ENCODE measurements at regions not wholly inside any gene's neighbourhood (a gene's known extent, or its start where the extent isn't known, plus 50 kb on each side); places are given as distances from the start of the nearest gene placed in this dataset.
A peak's percentile ranks its signal among the peaks of the same experiment; 100 is the strongest.

DNA sequence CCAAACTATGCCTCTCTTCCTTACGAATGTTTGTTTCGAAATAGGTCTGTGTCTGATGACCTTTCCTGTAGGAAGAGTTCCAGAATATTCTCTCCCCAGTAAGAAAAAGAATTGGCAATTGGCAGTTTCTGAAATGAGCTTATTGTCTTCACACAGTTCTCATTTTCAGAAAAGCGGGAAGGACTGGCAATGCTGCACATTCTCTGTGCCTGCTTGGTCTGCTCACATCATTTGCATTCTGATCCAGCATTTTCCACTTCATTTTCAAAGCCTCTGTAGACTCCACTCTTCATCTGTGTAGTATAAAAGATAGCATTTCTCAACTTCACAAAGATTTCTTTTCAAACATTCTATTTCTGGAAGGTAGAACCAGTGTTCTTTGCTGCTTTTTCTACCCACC lies 120.6 kb upstream of the CCDC112 start:
- Histone ChIP-seq H3K9me3 (no peaks in the 10 kb centered on the region), H3K36me3 (replicated peaks in 1 of 2; ENCODE audit: insufficient read depth in 1 of 2, low read depth in 2 of 2) (no peaks in the 10 kb centered on the region), H3K27ac (no peak overlapping the region), H3K27me3 (no peaks in the 10 kb centered on the region), H3K4me3 (no peak overlapping the region), H3K4me1 (peaks cover 5% of the 10 kb centered on the region)
- TF ChIP-seq POLR2A (IDR thresholded peaks at IDR 0.05), result no peak
- TF ChIP-seq, protein P1, sequence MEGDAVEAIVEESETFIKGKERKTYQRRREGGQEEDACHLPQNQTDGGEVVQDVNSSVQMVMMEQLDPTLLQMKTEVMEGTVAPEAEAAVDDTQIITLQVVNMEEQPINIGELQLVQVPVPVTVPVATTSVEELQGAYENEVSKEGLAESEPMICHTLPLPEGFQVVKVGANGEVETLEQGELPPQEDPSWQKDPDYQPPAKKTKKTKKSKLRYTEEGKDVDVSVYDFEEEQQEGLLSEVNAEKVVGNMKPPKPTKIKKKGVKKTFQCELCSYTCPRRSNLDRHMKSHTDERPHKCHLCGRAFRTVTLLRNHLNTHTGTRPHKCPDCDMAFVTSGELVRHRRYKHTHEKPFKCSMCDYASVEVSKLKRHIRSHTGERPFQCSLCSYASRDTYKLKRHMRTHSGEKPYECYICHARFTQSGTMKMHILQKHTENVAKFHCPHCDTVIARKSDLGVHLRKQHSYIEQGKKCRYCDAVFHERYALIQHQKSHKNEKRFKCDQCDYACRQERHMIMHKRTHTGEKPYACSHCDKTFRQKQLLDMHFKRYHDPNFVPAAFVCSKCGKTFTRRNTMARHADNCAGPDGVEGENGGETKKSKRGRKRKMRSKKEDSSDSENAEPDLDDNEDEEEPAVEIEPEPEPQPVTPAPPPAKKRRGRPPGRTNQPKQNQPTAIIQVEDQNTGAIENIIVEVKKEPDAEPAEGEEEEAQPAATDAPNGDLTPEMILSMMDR (IDR thresholded peaks at IDR 0.05), result no peak
- 92 to 95% methylated on average over 3 of the region's 3 CpGs for WGBS, 2 donors
- DNase-seq (no peak), ATAC-seq (no peak)
- intact Hi-C loops (cut with DNase I), result no loop called here

DNA sequence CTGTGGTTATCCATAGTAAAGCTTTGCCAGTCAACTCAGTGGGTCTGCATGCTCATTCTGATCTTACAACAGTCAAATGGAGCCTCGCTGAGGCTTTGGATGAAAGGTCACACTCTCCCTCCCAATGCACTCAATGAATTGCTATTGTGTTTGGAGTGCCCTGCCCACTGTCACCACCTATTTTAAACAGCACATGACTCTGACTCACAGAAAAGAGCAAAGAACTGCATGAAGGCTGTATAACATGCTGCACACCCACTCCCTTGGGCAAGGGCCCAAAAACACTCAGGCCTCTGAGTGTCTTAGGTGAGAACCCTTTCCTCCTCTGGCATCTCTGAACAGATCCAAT lies 118.7 kb upstream of the CCDC112 start:
- Histone ChIP-seq H3K9me3 (no peaks in the 10 kb centered on the region), H3K4me1 (peaks cover 5% of the 10 kb centered on the region), H3K4me3 (no peak overlapping the region), H3K27ac (no peak overlapping the region), H3K27me3 (no peaks in the 10 kb centered on the region), H3K36me3 (replicated peaks in 1 of 2; ENCODE audit: insufficient read depth in 1 of 2, low read depth in 2 of 2) (no peaks in the 10 kb centered on the region)
- DNase-seq (peak in 2 of 4 donors; percentile 17 to 29), ATAC-seq (no peak)
- intact Hi-C loops (cut with DNase I), result no loop called here
- TF ChIP-seq, protein P1 (IDR thresholded peaks at IDR 0.05), result no peak
- TF ChIP-seq POLR2A (IDR thresholded peaks at IDR 0.05), result no peak
- WGBS, 2 donors, result 69 to 82% methylated on average over 1 of the region's 1 CpG

DNA sequence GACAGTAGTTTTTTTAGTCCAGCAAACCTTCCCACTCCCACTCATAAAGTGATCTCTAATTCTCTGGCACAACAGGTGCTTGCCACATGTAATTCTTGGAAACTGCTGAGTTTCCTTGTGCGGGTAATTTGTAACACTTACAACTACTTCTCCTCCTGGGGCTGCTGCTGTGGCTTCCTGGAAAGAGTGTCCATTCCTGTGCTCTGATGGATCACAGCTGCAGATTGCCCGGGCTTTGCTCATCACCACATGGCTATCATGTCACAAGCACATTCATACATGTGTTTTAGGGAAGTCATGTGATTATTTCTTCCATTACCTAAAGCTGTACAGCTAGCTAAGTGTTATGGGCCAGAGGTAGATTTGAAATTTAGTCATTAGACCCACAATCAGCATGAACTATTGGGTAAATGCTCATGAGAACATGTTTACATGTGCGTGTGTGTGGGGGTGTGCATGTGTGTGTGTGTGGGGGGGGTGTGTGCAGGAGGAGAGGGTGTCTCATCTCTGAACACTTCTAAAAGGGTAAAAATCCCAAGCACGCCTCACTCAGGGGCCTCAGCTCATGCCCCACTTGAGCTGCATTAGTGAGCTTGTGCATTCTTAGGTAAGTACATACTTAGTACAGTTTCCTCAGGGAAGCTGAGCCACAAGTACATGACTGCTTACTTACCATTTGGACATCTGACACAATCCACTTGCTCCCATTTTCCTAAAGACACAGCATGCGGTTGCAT lies 118.1 kb upstream of the CCDC112 start:
- no peaks in the 10 kb centered on the region for H3K36me3 ChIP-seq (replicated peaks in 1 of 2; ENCODE audit: insufficient read depth in 1 of 2, low read depth in 2 of 2)
- H3K4me3 ChIP-seq, result no peak overlapping the region
- intact Hi-C loops (cut with DNase I), result no loop called here
- no peak overlapping the region for H3K27ac ChIP-seq
- H3K4me1 ChIP-seq, result peaks cover 5% of the 10 kb centered on the region
- H3K27me3 ChIP-seq, result no peaks in the 10 kb centered on the region
- H3K9me3 ChIP-seq, result no peaks in the 10 kb centered on the region
- ATAC-seq (no peak), DNase-seq (peak in 1 of 4 donors; percentile 24)
- no peak for TF ChIP-seq POLR2A (IDR thresholded peaks at IDR 0.05)
- TF ChIP-seq, protein P1 (IDR thresholded peaks at IDR 0.05), result no peak
- 80 to 89% methylated on average over 5 of the region's 5 CpGs for WGBS, 2 donors

DNA sequence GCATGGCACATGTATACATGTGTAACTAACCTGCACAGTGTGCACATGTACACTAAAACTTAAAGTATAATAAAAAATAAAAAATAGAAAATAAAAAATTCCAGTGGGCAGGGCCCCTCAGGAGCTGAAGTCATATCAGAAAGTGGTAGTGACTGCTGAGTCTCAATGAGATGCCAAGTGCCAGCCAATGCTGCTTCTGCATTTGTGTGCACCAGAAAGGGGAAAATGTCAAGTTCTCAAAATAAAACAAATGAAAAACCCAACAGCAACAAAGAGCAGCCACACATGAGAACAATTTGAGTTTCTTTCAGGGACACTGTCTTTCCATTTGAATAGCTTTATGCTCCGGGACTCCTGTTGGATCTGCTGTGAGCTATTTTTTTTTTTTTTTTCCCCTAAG lies 117.2 kb upstream of the CCDC112 start:
- no peak for DNase-seq
- H3K36me3 ChIP-seq (replicated peaks in 1 of 2; ENCODE audit: insufficient read depth in 1 of 2, low read depth in 2 of 2), result no peaks in the 10 kb centered on the region
- no peak overlapping the region for H3K27ac ChIP-seq

More for the DNA sequence above, 117.2 kb upstream of the CCDC112 start:
- H3K27me3 ChIP-seq, result no peaks in the 10 kb centered on the region
- WGBS, 2 donors, result 88 to 92% methylated on average over 1 of the region's 1 CpG
- no peaks in the 10 kb centered on the region for H3K9me3 ChIP-seq
- H3K4me1 ChIP-seq, result peaks cover under 1% of the 10 kb centered on the region
- intact Hi-C loops (cut with DNase I), result no loop called here
- no peak for TF ChIP-seq POLR2A (IDR thresholded peaks at IDR 0.05)
- TF ChIP-seq, protein P1 (IDR thresholded peaks at IDR 0.05), result no peak
- ATAC-seq, result no peak
- no peak overlapping the region for H3K4me3 ChIP-seq

Measured in body of pancreas (tissue), 4 donors.